Body of pancreas (tissue), 4 donors: ENCODE measurements at regions not wholly inside any gene's neighbourhood (a gene's known extent, or its start where the extent isn't known, plus 50 kb on each side); places are given as distances from the start of the nearest gene placed in this dataset.

Experiments
- POLR2A ChIP-seq, 3 donors: fragments of 450-650 bp; IDR thresholded peaks; one replicate each; pipeline ENCODE4 v1.6.1; 2016; ENCODE audit warnings: antibody characterized with exemption in 3 of 3, mild to moderate bottlenecking in 2 of 3
- TF ChIP-seq, protein P1 (sequence below), 7 experiments: fragments of 450-650 bp in 4 of 7; fragments of 200-600 bp in 3 of 7; sonication (generic) in 3 of 7; IDR thresholded peaks; one replicate each; pipeline ENCODE4 v1.5.1; 2016 to 2019; ENCODE audit warnings: antibody characterized with exemption in 7 of 7

DNA sequence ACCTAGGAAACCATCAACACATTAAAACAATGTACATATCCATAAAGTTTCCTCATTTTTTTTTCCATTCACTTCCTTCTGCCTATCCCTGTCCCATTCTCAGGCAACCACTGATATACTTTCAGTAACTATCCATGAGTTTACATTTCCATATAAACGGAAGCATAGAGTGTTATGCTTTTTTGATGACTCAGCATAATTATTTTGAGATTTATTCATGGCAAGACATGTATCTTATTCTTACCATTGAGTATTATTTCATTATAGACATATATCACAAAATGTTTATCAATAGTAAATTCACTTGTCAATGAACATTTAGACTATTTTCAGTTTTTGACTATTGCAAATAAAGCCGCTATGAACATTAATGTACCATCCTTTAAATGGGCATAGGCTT lies 1786.8 kb upstream of the ACO1 start:
- TF ChIP-seq, protein P1, sequence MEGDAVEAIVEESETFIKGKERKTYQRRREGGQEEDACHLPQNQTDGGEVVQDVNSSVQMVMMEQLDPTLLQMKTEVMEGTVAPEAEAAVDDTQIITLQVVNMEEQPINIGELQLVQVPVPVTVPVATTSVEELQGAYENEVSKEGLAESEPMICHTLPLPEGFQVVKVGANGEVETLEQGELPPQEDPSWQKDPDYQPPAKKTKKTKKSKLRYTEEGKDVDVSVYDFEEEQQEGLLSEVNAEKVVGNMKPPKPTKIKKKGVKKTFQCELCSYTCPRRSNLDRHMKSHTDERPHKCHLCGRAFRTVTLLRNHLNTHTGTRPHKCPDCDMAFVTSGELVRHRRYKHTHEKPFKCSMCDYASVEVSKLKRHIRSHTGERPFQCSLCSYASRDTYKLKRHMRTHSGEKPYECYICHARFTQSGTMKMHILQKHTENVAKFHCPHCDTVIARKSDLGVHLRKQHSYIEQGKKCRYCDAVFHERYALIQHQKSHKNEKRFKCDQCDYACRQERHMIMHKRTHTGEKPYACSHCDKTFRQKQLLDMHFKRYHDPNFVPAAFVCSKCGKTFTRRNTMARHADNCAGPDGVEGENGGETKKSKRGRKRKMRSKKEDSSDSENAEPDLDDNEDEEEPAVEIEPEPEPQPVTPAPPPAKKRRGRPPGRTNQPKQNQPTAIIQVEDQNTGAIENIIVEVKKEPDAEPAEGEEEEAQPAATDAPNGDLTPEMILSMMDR (IDR thresholded peaks at IDR 0.05), result no peak
- TF ChIP-seq POLR2A (IDR thresholded peaks at IDR 0.05), result no peak
